ENCODE measurements at regions not wholly inside any gene's neighbourhood (a gene's known extent, or its start where the extent isn't known, plus 50 kb on each side); places are given as distances from the start of the nearest gene placed in this dataset.

- no peak overlapping the region for H3K4me3 ChIP-seq (ENCODE audit: low read depth, low read length)
- DNase-seq (ENCODE audit: low read depth): no peak
- TF ChIP-seq CTCF (IDR thresholded peaks at IDR 0.05; ENCODE audit: low read depth, low read length) (no peak), MYC (IDR thresholded peaks at IDR 0.05; ENCODE audit: low read depth, low read length) (no peak), MAX (IDR thresholded peaks at IDR 0.05; ENCODE audit: low read depth, low read length) (no peak), POLR2A (IDR thresholded peaks at IDR 0.05; ENCODE audit: extremely low read depth, insufficient read length) (no peak)
Observed at GRCh38 chr11:109859045-109859724, 234.0 kb upstream of the ZC3H12C start.

GRCh38 chr11:109862835-109863234 is 230.4 kb upstream of the ZC3H12C start:
- H3K4me3 ChIP-seq (ENCODE audit: low read depth, low read length): no peak overlapping the region
- no peak for TF ChIP-seq POLR2A (IDR thresholded peaks at IDR 0.05; ENCODE audit: extremely low read depth, insufficient read length)
- no peak for TF ChIP-seq MAX (IDR thresholded peaks at IDR 0.05; ENCODE audit: low read depth, low read length)
- no peak for TF ChIP-seq CTCF (IDR thresholded peaks at IDR 0.05; ENCODE audit: low read depth, low read length)
- no peak for TF ChIP-seq MYC (IDR thresholded peaks at IDR 0.05; ENCODE audit: low read depth, low read length)
- no peak for DNase-seq (ENCODE audit: low read depth)

- H3K4me3 ChIP-seq (ENCODE audit: low read depth, low read length): no peak overlapping the region
- TF ChIP-seq POLR2A (IDR thresholded peaks at IDR 0.05; ENCODE audit: extremely low read depth, insufficient read length): no peak
- TF ChIP-seq CTCF (IDR thresholded peaks at IDR 0.05; ENCODE audit: low read depth, low read length): no peak
- no peak for TF ChIP-seq MYC (IDR thresholded peaks at IDR 0.05; ENCODE audit: low read depth, low read length)
- no peak for TF ChIP-seq MAX (IDR thresholded peaks at IDR 0.05; ENCODE audit: low read depth, low read length)
- no peak for DNase-seq (ENCODE audit: low read depth)
Observed at GRCh38 chr11:109864151-109864661, 229.0 kb upstream of the ZC3H12C start.

- TF ChIP-seq MAX (IDR thresholded peaks at IDR 0.05; ENCODE audit: low read depth, low read length) (no peak), CTCF (IDR thresholded peaks at IDR 0.05; ENCODE audit: low read depth, low read length) (no peak), POLR2A (IDR thresholded peaks at IDR 0.05; ENCODE audit: extremely low read depth, insufficient read length) (no peak), MYC (IDR thresholded peaks at IDR 0.05; ENCODE audit: low read depth, low read length) (no peak)
- DNase-seq (ENCODE audit: low read depth): no peak
- H3K4me3 ChIP-seq (ENCODE audit: low read depth, low read length): no peak overlapping the region
Observed at GRCh38 chr11:109864834-109865547, 228.2 kb upstream of the ZC3H12C start.

GRCh38 chr11:109865548-109866186 is 227.5 kb upstream of the ZC3H12C start:
- DNase-seq (ENCODE audit: low read depth): peak; percentile 14
- TF ChIP-seq MYC (IDR thresholded peaks at IDR 0.05; ENCODE audit: low read depth, low read length) (no peak), POLR2A (IDR thresholded peaks at IDR 0.05; ENCODE audit: extremely low read depth, insufficient read length) (no peak), CTCF (IDR thresholded peaks at IDR 0.05; ENCODE audit: low read depth, low read length) (no peak), MAX (IDR thresholded peaks at IDR 0.05; ENCODE audit: low read depth, low read length) (no peak)
- H3K4me3 ChIP-seq (ENCODE audit: low read depth, low read length): no peak overlapping the region
